HG03103 (cell line): ENCODE measurements at regions not wholly inside any gene's neighbourhood (a gene's known extent, or its start where the extent isn't known, plus 50 kb on each side); places are given as distances from the start of the nearest gene placed in this dataset.
"Not testable (repeated sequence)": the region's sequence is repeated elsewhere in the genome, so short reads cannot be mapped to it uniquely, and the experiment has no call there.

Experiments
- ATAC-seq: cut with Tn5 transposase; IDR thresholded peaks from one replicate; pipeline ENCODE4 v1.9.1; 2021; ENCODE audit warnings: low read depth; ENCODE audit not compliant: unreplicated experiment

DNA sequence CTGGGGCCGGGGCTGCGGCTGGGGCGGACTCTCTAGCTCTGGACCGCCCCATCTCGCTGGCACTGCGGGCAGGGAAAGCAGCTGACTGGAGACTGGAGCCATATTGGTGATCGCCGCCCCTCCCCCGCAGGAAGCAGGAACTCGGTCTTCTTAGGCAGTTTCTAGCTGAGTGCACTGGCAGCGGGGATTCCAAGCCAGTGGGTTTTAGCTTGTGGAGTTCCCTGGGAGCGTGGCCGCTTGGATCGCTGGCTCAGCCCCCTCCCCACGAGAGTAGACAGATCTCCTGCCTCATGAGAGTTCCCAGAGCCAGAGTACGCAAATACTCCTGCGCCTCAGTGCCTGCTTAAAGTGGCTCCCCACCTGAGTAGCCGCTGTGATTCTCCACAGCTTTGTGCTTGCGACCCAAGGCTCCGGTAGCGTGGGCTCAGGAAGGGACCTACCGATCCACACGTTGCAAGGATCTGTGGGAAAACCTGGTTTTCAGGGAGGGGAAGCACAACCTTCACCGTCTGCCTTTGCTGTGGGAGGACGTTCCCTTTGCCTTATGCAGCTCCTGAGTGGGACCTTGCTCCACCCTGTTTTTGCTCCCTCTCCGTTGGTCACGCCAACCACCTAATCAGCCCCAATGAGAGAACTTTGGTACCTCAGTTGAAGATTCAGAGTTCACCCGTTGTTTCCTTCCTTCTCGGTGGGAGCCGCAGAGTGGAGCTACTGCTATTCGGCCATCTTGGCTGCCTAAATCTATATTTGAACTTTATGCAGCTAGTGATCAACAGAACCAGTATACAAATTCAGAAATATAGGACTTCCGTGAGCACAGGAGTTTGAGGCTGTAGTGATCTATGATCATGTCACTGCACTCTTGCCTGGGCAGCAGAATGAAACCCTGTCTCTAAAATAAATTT lies 803.9 kb upstream of the PCDH10 start:
- ATAC-seq: no peak

DNA sequence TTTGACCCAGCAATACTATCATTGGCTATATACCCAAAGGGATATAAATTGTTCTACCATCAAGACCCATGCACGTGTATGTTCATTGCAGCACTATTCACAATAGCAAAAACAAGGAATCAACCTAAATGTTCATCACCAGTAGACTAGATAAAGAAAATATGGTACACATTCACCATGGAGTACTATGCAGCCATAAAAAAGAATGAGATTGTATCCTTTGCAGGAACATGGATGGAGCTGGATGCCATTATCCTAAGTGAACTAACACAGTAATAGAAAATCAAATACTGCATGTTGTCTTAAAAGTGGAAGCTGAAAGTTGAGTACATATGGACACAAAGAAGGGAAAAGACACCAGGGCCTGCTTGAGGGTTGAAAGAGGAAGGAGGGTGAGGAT lies 803.1 kb upstream of the PCDH10 start:
- ATAC-seq: no peak

DNA sequence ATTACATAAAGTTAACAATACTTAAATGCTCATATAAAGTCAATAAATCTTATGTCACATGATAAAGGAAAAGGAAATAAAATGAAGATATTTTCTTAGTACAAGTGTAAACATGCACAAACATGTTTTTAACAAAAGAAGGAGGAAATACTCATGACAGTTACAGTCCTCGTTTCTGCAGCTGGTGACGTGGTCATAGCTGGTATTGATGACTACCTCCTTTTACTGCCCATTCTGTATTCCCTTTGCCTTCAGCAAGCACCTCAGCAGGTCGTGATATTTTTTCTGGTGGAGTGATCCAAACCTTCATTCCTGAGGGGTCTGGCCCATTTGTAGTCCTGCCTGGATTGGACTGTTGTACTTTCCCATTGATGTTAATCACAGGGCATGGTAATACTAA lies 797.5 kb upstream of the PCDH10 start:
- ATAC-seq: not testable (repeated sequence)

DNA sequence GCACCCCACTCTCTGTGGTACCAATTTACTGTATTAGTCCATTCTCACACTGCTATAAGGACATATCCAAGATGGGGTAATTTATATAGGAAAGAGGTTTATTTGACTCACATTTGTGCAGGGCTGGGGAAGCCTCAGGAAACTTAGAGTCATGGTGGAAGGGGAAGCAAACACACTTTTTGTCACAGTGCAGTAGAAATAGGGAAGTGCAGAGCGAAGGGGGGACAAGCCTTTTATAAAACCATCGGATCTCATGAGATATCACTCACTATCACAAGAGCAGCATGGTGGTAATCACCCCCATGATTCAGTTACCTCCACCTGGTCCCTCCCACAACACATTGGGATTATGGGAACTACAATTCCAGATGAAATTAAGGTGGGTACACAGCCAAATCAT lies 766.9 kb upstream of the PCDH10 start:
- no peak for ATAC-seq

DNA sequence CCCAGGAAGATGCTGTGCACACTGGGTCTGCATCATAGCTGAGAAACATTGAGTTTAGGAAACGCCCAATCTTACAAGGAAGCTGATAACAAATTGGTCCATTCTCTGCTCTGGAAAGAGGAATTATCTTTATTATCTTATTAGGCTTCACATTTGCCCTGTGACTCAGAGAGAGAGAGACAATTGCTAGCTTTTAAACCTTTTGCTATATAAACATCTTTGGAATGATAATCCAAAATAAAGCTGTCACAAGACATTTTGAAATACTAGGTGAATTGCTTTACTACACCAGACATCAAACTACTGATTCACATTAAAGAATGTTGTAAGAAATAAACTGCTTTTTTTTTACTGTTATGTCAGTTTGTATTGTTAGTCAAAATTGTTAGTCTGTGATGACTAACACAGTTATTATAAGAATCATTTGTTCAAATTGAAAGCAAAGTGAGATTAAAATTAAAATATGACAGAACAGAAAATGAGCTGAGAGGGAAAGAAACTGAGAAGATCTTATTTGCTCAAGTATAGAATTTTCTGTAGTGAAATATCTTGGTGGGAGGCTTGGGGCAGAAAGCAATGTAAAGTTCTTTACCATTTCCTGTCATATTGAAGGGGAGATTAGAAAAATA lies 765.4 kb upstream of the PCDH10 start:
- no peak for ATAC-seq

DNA sequence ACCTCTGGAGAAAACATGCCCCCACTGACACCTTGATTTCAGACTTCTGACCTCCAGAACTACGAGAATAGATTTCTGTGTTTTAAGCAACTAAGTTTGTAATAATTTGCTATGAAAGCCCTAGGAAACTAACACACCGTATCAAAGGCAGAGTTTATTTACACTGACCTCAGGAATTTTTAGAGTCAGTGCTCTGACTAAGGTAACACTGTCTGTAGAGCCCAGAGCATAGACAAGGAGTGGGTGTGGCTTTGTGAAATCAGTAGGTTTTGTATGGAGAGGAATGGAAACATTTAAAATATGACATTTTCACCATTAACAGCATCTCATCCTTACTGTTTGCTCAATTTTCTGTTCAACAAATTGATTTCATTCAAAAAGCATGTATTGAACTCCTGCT lies 764.4 kb upstream of the PCDH10 start:
- no peak for ATAC-seq

DNA sequence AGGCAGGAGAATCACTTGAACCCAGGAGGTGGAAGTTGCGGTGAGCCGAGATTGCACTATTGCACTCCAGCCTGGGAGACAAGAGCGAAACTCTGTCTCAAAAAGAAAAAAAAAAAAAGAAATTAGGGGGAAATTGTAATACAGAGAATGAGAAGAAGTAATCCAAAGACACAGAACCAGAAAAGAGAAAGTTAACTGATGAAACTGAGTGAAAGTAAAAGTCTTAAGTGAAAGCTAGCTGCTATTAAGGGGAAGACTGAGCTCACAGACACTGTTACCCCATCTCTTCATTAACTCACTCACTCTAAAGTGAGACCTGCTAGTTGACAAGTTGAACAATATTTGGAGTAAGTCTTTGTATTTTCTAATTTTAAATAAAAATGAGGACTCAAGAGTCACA lies 763.0 kb upstream of the PCDH10 start:
- ATAC-seq: no peak

DNA sequence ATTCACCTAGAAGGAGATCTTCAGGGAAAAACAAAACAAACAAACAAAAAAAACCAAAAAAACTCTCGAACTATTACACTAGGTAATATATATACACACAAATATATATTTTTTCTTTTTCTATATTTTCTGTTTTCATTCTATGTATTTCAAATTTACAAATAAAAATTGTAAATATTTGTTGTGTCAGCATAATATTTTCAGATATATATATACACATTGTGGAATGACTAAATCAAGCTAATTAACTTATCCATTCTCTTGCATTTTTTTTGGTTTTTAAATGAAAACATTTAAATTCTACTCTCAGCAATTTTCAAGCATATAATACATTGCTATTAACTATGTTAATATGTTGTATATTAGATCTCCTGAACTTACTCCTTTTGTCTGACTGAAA lies 762.0 kb upstream of the PCDH10 start:
- no peak for ATAC-seq

DNA sequence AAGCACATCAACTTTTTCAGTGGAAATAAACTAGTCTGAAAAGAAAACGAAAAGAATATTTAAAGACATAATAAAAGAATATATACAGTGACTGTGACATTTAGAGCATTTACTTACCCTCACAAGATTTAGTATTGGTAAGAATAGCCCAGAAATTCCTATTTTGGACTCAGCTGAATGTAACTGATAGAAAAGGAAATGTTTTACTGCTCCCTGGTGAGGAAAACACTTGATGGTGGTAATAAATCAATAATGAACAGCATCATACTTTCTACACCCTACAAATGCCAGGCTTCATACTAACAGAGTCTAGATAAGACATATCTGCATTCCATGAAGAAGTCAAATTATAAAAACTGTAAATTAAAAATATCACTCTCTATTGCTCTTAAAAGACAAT lies 753.5 kb upstream of the PCDH10 start:
- ATAC-seq: no peak

DNA sequence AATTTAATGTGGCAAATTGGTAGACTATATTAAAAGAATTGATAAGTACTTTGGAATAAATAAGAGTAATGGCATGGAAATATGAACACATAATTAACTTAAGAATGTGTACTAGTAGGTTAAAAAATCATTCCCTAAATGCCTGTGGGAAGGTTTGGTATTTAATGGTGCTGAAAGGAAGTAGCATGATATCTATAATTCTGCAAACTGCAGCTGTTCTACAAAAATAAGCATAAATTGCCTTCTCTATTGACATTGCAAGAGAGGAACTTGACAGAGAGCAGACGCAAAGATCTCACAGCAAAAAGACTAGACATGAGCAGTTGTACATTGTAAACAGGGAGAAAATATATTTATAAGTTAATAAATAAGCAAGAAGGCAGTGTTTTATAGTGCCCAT lies 752.5 kb upstream of the PCDH10 start:
- no peak for ATAC-seq

DNA sequence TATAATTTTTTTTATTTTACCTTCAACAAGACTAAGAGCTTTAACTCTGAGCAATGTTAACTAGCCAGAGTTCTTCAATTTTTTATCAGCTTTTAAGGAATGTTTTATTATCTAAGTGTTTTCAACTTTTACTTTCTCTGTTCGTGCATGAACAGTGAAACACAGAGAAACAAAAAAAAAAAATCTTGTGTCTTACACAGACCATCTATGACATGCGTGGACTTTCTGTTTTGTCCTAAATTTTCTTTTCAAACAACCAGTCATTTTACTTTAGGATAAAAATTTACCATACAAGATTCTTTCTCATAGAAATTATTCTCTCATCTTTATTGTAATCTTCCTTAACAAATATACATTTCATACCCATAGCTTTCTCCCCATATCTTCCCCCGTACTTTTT lies 731.9 kb upstream of the PCDH10 start:
- ATAC-seq: no peak

DNA sequence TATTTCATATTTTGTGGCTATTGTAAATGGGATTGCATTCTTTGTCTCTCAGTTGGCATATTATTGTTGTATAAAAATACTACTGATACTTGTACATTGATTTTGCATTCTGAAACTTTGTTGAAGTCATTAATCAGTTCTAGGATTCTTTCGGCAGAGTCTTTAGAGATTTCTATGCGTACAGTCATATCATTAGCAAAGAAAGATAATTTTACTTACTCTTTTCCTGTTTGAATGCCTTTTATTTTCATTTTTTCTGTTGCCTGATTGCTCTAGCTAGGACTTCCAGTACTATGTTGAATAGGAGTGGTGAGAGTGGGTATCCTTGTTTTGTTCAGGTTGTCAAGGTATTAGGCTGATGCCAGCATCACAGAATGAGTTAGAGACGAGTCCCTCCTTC lies 722.0 kb upstream of the PCDH10 start:
- no peak for ATAC-seq

DNA sequence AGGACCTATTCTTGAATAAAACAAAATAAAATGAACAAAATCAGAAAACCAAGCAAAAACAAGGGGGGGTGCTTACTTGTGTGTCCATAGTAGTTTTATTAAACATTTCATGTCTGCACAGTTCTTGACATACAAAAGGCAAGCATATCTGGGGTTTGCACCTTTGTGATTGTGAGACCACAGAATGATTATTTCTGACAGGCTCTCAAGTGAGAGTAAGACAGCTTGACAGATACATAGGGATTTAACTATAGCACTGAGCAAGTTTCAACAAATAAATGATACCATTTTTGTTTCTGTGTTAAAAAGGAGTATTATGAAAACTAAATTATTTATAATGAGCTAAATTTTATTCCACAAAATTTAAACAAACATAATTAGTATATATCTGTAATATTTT lies 712.0 kb upstream of the PCDH10 start:
- no peak for ATAC-seq

DNA sequence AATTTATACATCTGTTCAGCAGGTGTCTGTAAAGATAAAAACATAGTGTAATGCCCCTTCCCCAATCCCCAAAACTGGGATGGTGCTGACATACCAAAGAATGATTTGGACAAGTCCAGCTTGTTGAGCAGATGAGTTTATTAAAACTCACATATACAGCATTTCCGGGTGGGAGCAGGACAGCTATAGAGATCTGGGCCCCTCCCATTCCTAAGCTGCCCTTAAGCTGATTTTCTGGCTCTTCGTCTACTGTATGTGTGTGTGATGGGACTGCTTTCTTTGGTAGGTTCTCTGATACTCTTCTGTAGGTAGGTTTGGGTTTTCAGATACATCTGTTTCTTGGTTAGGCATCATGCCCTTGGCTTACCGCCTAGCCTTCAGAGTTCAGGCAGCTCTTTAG lies 703.7 kb upstream of the PCDH10 start:
- ATAC-seq: no peak

DNA sequence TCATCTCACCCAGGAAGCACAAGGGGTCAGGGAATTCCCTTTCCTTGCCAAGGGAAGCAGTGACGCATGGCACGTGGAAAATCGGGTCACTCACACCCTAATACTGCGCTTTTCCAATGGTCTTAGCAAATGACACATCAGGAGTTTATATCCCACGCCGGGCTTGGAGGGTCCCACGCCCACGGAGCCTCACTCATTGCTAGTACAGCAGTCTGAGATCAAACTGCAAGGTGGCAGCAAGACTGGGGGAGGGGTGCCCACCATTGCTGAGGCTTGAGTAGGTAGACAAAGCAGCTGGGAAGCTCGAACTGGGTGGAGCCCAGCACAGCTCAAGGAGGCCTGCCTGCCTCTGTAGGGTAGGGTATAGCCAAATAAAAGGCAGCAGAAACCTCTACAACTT lies 691.1 kb upstream of the PCDH10 start:
- ATAC-seq: not testable (repeated sequence)

DNA sequence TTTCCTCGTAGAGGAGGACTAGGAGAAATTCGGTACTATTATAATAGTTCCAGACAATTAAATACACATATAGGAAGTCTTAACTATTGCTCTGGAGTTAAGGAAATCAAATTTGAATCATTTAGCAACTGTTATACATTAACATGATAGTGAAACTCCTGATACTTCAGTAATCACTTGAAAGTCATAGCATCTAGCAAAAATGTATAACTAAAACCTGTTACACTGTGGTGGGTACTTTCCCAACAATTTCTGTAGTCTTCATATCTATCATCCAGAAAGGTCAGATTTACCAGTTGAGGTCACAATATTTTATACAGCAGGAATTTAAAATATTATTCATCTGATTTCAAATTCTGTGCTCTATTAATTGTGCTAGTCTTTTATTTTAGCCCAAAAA lies 669.6 kb upstream of the PCDH10 start:
- no peak for ATAC-seq

DNA sequence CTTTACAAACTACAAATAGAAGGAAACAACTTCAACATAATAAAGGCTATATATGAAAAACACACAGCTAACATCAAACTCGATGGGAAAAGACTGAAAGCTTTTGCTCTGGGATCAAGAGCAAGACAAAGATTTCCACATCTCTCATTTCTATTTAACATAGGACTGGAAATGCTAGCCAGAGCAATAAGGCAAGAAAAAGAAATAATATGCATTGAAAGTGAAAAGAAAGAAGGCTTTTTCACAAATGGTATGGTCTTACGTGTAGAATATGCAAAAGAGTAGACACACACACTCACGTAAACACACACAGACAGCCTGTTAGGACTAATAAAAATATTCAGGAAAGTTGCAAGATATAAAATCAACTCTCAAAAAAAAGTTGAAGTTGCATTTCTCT lies 660.5 kb upstream of the PCDH10 start:
- no peak for ATAC-seq

DNA sequence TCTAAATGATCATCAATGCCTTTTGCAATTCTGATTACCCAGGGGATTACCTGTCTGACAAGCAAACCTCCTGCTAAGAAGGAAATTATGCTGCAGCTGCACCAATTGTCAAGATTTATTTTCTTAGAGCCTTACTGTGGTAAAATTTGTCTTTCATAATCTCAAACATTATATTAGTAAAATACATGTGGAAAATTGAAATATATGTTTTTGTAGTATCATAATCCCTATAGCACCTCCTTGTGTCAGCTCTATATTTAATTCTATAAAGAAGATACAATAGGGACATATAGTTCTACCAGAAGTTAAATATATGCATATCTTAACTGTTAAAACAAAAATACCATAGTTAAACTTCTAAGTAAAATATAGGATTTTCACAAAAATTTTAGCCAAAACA lies 655.6 kb upstream of the PCDH10 start:
- ATAC-seq: no peak

DNA sequence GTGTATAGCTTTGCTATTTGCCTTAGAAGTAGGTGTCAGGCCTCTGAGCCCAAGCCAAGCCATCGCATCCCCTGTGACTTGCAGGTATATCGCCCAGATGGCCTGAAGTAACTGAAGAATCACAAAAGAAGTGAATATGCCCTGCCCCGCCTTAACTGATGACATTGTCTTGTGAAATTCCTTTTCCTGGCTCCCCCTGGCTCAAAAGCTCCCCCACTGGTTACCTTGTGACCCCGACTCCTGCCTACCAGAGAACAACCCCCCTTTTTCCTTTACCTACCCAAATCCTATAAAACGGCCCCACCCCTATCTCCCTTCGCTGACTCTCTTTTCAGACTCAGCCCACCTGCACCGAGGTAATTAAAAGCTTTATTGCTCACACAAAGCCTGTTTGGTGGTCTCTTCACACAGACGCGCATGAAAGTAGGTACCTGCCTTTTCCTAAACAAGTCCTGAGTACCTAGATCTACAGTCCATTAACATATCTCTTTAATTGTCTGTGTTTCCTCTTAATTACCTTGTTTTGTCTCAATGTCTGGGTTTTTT lies 653.8 kb upstream of the PCDH10 start:
- ATAC-seq: not testable (repeated sequence)

DNA sequence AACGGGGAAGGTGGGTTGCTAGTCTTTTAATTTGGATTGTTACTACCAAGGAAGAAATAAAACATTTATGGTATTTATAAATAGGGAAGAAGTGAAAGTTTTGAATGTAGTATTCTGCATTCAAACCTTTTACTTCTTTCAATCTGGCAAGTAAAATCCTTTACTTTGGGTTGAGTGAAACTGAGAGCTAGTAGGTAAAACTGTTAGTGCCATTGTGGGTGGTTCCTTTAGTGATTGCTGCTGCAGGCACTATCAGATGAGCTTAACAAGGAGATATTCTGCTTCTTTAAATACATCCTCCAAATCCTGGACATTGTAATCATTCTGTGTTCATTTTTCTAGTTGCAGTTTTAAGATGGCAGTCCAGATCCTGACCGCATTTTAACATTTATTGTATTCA lies 650.9 kb upstream of the PCDH10 start:
- no peak for ATAC-seq

DNA sequence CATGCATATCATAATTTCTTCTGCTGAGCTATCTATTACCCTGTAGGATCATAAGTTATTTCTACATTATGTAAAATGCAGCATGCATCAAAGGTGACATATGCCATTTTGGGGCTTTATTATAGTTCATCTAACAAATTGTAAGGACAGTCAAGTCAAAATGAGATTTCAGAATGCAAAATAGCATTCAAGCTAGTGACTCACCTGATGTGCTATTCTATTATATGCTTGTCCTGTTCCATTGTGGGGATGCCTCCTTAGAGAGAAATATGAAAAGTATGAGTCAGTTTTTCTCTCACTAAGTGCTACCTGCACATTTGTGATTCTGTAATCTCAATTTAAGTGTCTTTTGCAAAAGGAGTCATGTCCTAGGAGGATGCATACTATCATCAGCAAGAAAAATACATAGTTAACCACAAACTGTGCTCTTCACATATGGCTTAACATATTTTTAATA lies 647.0 kb upstream of the PCDH10 start:
- ATAC-seq: no peak

DNA sequence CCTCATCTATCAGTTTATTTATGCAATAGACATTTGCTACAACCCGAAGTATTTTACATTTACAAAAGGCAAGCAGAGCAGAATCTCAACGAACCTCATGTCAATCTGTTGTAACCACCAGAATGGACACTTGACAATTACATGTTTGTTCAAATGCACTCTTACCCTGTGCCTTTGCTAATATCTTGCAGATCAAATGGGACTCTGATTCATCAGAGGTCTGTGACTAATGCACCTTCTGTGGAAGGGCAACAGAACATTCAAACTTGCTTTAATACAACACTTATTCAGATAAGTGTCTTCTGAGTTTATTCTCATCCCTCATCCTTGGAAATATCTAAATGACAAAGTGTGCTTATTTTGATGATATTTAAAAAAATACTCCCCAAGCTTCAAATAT lies 644.7 kb upstream of the PCDH10 start:
- no peak for ATAC-seq
